Tongue (tissue), 1 donor: ENCODE measurements at regions not wholly inside any gene's neighbourhood (a gene's known extent, or its start where the extent isn't known, plus 50 kb on each side); places are given as distances from the start of the nearest gene placed in this dataset.

Experiments used
- DNase-seq: peaks from one replicate; pipeline ENCODE4 v3.0.0-alpha.2; 2015

DNA sequence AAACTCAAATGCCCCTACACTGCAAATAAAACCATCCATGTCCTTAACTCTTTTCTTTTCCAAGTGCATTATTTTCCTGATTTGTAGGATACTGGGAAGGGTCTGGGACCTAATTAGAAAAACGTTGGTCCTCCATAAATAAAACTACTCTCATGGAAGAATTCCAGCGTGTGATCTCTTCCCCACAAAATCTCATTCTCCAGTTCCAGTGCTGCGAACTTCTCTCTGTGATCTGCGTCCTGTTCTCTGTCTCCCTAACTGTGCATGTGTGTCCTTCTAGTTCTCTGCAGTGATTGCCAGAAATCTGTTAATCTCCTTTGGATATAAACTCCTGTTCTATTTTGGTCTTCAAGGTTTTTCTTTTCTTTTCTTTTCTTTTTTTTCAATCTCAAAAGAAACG is 148.1 kb downstream of the BBOX1 start:
- peak; percentile 44 for DNase-seq

DNA sequence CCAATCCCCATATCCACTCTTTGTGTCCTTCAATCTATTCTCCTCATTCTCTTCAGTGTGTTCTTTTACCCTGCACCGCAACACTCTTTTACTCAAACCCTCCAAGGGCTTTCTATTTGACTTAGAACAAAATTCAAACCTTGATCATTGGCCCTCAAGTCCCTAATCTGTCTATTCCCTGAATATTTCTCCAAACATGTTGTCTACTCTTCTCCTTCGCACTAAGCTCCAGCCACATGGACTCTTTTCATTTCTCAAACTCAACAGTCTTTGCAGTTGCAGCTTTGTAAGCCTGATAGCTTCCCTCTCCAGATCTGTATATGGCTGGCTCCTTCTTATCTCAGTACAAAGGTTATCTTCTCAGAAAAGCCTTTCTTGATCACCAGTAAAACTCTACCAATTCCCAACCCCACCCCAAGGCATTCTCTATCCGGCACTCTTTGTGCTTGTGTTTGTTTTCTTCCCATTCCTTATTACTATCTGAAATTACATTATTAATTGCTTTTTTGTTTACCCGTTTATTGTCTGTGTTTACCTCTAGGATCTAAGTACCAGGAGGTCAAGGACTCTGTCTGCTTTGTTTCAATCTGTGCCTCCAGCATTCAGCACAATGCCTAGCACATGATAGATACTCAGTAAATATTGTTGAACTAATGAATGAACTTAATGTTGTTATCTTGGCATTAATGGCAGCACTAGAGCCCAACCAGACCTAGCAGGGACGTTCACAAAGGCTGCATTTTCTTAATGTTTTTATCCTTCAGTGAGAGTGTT is 147.4 kb downstream of the BBOX1 start:
- no peak for DNase-seq

DNA sequence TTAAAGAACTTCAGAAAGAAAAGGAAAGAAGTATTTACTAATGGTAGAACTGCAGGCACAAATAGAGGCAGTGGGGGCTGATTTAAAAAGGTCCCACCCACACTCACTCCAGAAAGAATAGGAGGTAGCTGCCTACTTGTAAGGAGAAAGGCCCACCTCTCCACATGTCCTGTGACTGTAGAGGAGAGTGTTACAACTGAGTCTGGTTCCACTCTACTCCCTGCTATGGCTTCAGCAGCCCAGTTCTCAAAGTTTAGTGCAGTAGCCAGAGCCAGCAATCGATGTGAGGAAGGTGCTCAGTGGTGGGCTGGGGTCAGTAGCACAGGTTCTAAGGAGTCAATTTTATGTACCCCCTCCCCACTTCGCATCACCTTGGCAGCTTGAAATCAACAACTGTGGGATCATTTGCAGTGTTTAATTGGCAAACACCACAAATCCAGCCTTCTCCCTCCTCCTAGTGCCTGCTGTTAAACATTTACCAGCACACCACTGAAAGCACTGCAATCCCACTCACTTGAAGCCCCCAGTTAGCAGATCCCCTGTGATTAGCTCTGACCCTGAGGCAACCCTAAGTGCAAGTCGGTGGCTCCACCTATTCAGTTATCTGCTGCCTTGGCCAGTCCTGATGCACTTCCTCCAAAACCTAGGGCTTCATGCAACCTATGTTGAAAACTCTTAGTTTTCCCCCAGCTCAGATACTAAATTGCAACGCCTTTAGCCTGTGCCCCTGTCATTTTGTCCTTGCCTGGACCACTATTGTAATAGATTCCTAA is 146.6 kb downstream of the BBOX1 start:
- DNase-seq = no peak

DNA sequence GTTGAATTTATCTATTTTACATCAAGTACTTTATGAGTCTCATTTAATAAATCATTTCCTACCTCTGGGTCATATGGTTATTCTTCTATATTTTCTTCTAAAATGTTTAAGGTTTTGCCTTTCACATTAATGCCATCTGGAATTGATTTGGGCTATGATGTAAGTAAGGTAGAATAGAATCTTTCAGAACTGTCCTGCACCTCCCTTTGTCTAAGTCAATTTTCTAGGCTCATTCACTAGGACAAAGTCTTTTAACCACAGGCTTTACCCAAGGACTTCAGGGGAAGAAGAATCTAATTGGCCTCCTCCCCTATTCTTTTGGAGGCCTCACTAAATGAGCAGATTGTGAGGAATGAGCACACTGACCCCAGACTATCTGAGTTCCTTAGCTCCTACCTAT is 146.0 kb downstream of the BBOX1 start:
- DNase-seq = no peak

DNA sequence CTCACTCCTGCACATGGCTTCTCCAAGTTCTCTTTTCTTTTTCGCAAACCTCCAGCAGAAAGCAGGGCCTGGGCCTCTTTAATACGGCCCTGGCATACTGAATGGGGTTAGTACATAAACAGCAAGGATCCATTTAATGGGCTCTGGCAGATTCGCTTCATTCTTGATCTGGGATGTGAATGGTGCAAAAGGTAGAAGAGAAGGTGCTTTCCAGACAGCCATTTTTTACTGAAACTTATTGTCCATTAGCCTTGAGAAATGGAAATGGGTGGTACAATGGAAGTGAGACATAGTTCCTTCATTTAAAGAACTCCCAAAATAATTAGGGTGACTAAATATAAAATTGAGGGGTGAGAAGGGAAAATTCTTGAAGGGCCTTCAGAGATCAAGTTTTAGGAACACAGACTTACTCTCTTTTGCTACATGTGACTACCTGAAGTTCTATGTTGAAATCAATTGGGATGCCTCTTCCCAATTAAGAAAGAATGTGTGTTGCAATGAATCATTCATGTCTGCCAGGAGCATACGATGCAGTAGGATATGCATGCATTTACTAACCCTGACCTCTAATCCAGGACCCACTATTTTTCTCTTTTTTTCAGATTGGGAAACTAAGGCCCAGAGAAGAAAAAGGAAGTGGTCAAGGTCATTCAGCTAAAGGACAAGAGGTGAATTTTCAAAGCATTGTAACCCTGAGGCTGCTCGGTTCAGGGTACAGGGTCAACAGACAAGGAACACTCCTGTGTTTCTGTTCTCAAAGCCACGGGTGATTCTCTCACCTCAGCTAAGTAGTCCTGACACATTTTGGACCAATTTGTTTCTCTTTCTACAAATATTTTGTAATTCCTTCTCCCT is 144.1 kb downstream of the BBOX1 start:
- no peak for DNase-seq

DNA sequence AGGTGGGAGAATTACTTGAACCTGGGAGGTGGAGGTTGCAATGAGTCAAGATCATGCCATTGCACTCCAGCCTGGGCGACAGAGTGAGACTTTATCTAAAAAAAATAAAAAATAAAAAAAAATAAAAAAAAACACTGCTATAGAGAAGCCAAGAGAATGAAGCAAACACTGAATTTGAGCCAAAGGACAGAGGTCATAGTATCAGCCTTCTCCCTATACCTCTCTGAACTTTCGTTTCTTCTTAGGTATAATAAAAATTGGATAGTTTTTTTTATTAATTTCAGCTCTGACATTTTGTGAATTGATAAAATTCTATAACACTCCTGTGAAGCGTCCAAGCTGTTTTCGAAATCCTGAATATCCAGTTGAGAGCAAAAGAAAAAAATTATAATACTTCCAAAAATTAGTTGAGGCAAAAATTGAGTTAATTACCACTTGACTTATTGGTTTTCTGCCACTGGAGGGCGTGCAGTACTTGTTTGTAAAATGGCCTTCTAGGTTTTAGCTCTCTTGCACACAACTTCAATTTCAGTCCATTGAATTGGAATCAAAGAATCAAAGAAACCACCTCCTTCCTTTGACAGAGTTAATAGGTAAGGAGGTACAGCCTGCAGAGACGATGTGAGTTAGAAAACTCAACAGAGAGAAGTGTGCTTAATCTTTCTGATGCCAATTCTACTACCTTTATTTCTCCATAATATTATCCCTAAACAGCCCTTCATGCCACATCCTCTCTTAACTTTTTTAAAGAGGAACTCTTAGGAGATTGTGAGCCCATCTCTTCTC is 143.2 kb downstream of the BBOX1 start:
- DNase-seq = peak; percentile 90

DNA sequence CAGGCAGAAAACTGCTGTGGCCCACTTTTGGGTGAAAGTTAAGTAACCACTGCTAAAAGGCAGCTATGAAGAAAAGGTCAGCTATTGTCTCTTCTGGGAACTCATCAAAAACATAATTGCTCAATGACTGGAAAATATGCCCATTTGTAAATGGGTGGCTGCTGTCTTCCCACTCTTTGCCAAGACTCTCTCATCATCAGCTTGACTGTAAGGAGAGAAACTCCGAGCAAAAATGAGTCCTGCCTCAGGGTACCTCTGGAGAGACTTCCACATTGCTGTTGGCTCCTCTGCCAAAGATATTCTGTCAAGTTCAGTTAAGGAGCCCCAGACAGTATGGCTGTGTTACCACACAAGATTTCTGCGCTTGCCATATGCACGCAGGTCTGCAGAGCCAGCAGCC is 138.7 kb downstream of the BBOX1 start:
- DNase-seq = no peak

DNA sequence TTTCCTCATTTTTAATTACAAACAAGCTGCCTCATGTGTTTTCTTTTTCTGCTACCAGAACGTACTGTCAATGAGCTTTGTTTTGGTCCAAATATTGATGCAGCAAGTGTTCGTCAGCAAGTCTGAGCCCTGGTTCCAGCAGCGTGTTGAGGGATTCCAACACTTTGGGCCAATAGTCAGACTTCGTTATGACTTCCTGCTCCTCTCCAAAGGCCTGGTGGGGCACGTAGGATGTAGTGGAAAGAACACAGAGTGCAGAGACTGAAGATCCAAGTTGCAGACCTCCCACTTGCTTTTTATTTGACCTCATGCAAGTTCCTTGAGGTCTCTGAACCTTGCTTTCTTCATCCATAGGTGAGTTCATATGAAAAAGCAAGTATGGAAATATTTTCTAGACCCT is 138.2 kb downstream of the BBOX1 start:
- DNase-seq = no peak
